ENCODE measurements at regions not wholly inside any gene's neighbourhood (a gene's known extent, or its start where the extent isn't known, plus 50 kb on each side); places are given as distances from the start of the nearest gene placed in this dataset.

DNA sequence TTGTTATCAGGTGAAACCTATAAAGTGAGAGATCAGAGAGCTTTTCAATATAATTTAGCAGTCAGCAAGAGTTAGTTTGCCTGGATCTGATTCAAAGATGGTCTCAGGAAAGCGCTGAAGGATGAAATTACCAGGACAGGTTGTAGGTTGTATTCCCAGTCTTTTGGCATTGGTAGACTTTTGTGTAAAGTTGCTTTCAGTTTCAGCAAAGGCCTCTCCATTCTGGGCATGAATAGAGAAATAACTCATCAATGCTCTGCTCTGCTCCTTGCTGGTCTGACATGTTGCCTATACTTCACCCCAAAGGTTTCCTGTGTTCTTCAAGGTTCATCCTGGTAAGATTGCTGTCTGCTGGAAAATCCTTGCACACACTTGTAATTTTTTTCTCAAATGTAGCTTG lies 714.8 kb downstream of the EPM2A start:
- H3K4me3 ChIP-seq (ENCODE audit: low read length) = no peak overlapping the region
- no peak for DNase-seq (ENCODE audit: low read depth)
- TF ChIP-seq CTCF (conservative IDR thresholded peaks at IDR 0.05; ENCODE audit: low read length) = no peak

DNA sequence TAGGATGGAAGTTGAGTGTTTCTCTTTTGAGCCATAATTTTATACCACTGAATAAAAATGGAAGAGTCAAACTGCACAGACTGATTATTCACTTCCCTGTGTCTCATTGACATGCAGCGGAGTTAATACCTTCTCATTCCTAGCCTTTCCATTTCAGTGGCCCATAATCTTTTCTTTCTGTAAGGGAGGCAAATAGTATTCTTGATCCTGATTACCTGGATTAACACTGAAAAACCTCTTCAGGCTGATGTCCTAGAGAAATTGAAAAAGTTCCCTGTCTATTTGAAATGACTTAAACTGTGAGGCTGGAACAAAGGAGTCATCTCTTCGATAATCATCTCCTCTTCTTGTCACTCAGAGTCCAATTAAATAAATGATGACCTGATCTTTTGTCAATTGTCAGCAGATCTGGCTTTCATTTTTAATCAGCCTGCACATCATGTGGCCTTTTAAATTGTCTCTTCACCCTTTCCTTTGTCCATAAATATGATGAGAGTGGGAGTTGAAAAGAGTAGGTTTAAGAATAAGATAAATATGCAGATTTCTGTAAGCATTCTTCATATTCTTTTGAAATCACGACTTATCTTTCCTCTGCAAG lies 713.0 kb downstream of the EPM2A start:
- no peak for DNase-seq (ENCODE audit: low read depth)
- no peak for TF ChIP-seq CTCF (conservative IDR thresholded peaks at IDR 0.05; ENCODE audit: low read length)
- H3K4me3 ChIP-seq (ENCODE audit: low read length) = no peak overlapping the region

- no peak for TF ChIP-seq CTCF (conservative IDR thresholded peaks at IDR 0.05; ENCODE audit: low read length)
- DNase-seq (ENCODE audit: low read depth) = no peak
- H3K4me3 ChIP-seq (ENCODE audit: low read length) = no peak overlapping the region
Measured at GRCh38 chr6:145023116-145023726, 712.1 kb downstream of the EPM2A start.

DNA sequence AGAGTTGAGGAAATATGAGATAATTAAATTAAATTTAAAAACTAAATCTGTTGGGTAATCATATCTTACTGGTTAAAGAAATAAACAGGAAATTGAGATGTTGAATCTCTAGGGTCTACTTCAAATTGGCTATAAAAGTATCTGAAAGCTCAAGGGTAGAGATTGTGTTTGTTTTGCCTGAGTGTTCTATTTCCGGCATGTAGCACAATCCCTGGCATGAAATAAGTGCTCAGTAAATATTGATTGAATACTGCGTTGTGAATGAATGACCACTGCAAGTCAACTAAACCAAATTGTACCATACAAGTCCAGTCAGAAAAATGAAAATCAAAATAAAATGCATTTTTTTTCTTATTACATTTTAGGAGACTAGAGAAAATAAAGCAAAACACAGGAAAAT lies 709.8 kb downstream of the EPM2A start:
- no peak for TF ChIP-seq CTCF (conservative IDR thresholded peaks at IDR 0.05; ENCODE audit: low read length)
- DNase-seq (ENCODE audit: low read depth) = no peak
- H3K4me3 ChIP-seq (ENCODE audit: low read length) = no peak overlapping the region

DNA sequence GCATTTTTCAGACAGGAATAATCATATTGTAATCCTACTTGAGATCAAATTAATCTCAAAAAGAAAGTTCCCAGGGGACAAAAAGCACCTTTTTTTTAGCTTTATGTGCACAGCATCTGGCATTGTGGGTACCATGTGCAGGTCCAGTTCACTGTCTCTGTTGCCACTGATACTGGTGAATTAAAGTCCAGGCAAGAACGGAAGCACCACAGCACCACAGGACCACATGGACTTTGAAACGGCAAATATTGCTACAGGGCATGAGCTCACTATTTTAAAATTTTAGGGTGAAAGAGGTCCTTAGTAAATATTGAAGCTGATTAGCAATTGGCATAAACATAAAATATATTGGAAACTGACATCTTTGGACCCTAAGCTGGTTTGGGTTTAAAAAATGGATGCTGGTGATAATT lies 709.0 kb downstream of the EPM2A start:
- no peak for TF ChIP-seq CTCF (conservative IDR thresholded peaks at IDR 0.05; ENCODE audit: low read length)
- no peak for DNase-seq (ENCODE audit: low read depth)
- H3K4me3 ChIP-seq (ENCODE audit: low read length) = no peak overlapping the region

DNA sequence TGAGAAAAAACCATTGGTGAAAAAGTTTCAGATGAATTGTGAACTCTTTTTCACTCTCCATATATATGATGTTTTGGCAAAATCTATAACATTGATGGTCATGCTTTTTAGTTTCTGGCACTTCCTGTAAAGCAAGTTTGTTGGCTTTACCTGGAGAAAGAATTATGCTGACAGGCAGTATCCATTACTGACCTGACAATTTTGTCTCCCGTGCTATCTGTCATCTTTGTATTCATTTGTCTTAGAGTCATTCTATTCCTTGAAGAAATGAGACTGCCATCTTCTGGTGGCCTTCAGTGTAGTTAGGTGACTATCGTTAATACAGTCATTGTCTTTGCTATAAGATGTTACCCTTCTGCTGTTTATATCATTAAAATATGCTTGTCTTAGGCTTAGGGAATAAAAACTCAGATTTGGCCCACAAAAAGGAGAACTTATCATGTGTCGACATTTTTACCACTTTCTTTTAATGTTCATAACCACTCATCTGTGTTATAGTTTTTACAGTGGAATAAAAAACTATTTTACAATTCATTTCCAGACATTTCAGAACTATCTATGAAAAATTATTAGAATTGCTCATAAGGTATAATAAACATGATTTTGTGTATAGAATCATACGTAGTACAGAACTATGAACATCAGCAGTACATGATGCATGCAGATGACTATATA lies 707.0 kb downstream of the EPM2A start:
- TF ChIP-seq CTCF (conservative IDR thresholded peaks at IDR 0.05; ENCODE audit: low read length) = peak; percentile 69
- H3K4me3 ChIP-seq (ENCODE audit: low read length) = no peak overlapping the region
- DNase-seq (ENCODE audit: low read depth) = peak; percentile 49

DNA sequence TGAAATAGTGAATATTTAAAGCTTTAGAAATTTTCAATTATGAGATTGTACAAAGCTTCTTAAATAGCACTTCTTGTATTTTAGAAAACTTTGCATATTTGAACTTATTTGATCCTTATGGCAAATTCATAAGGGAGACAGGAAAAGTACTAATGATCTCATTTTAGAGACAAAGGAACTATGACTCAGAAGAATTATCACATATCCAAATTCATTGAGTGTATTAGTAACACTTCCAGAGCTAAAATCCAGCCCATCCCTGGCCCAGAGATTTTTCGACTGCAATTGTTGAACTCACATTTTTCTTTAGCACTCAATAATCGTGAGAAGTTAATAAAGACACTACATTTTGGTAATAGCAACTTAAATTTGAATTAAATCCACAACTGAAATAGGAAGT lies 704.3 kb downstream of the EPM2A start:
- DNase-seq (ENCODE audit: low read depth) = peak; percentile 27
- TF ChIP-seq CTCF (conservative IDR thresholded peaks at IDR 0.05; ENCODE audit: low read length) = no peak
- no peak overlapping the region for H3K4me3 ChIP-seq (ENCODE audit: low read length)

All from AG10803 (cell line).